Mesendoderm (in vitro differentiated cells): ENCODE measurements at regions not wholly inside any gene's neighbourhood (a gene's known extent, or its start where the extent isn't known, plus 50 kb on each side); places are given as distances from the start of the nearest gene placed in this dataset.

Source experiments
- DNase-seq: peaks from one replicate; pipeline ENCODE4 v3.0.0; 2013
- H2AK5ac ChIP-seq: 2 replicates; pipeline ENCODE4 v1.6.1; 2013; ENCODE audit warnings: low read length, inconsistent platforms
- H2BK120ac ChIP-seq: 2 replicates; pipeline ENCODE4 v1.6.1; 2013; ENCODE audit warnings: low read depth, mild to moderate bottlenecking, low read length, moderate library complexity, mixed read lengths
- H2BK15ac ChIP-seq: replicated peaks from 2 replicates; pipeline ENCODE4 v1.6.1; 2013; ENCODE audit warnings: low read depth, mild to moderate bottlenecking, moderate library complexity
- H2BK5ac ChIP-seq: 2 replicates; pipeline ENCODE4 v1.6.1; 2013; ENCODE audit warnings: low read length, inconsistent platforms
- H3K18ac ChIP-seq: 2 replicates; pipeline ENCODE4 v1.6.1; 2013; ENCODE audit warnings: mild to moderate bottlenecking, low read length, mixed read lengths
- H3K23ac ChIP-seq: one replicate; pipeline ENCODE4 v1.6.1; 2013; ENCODE audit warnings: low read length
- H3K27ac ChIP-seq: 2 replicates; pipeline ENCODE4 v1.5.1; 2013; ENCODE audit warnings: low read depth, mild to moderate bottlenecking, inconsistent platforms, low read length, moderate library complexity
- H3K27me3 ChIP-seq: 2 replicates; pipeline ENCODE4 v1.6.1; 2013; ENCODE audit warnings: low read length, control low read depth, mild to moderate bottlenecking, inconsistent platforms; ENCODE audit not compliant: insufficient read depth, poor library complexity
- H3K36me3 ChIP-seq: 2 replicates; pipeline ENCODE4 v1.6.1; 2013; ENCODE audit warnings: low read length, inconsistent platforms; ENCODE audit not compliant: control insufficient read depth, insufficient read depth
- H3K4ac ChIP-seq: one replicate; pipeline ENCODE4 v1.6.1; 2013; ENCODE audit warnings: low read depth, mild to moderate bottlenecking, low read length, moderate library complexity
- H3K4me1 ChIP-seq: 2 replicates; pipeline ENCODE4 v1.6.1; 2013; ENCODE audit warnings: low read depth, low read length, inconsistent platforms; ENCODE audit not compliant: control insufficient read depth
- H3K4me2 ChIP-seq: 2 replicates; pipeline ENCODE4 v1.6.1; 2013; ENCODE audit warnings: low read length
- H3K4me3 ChIP-seq: 2 replicates; pipeline ENCODE4 v1.5.1; 2013; ENCODE audit warnings: mild to moderate bottlenecking, low read length
- H3K56ac ChIP-seq: one replicate; pipeline ENCODE4 v1.6.1; 2013; ENCODE audit warnings: low read length
- H3K79me1 ChIP-seq: 2 replicates; pipeline ENCODE4 v1.6.1; 2013; ENCODE audit warnings: low read length, inconsistent platforms
- H3K79me2 ChIP-seq: 2 replicates; pipeline ENCODE4 v1.6.1; 2013; ENCODE audit warnings: mild to moderate bottlenecking, low read length; ENCODE audit not compliant: control insufficient read depth, insufficient read depth
- H3K9ac ChIP-seq: 2 replicates; pipeline ENCODE4 v1.6.1; 2013; ENCODE audit warnings: low read length, inconsistent platforms
- H4K5ac ChIP-seq: one replicate; pipeline ENCODE4 v1.6.1; 2013; ENCODE audit warnings: low read length
- H4K8ac ChIP-seq: one replicate; pipeline ENCODE4 v1.6.1; 2013; ENCODE audit warnings: low read depth, mild to moderate bottlenecking, control low read depth, low read length, moderate library complexity
- WGBS: extraction: QIAGEN DNeasy Blood & Tissue Kit; methylation state at CpG from one replicate; pipeline ENCODE4 v1.1.7; 2013; ENCODE audit warnings: low lambda C conversion rate, missing lambda C conversion rate; ENCODE audit not compliant: insufficient coverage; ENCODE audit errors: extremely low coverage; 5-methylcytosine and 5-hydroxymethylcytosine counted together

DNA sequence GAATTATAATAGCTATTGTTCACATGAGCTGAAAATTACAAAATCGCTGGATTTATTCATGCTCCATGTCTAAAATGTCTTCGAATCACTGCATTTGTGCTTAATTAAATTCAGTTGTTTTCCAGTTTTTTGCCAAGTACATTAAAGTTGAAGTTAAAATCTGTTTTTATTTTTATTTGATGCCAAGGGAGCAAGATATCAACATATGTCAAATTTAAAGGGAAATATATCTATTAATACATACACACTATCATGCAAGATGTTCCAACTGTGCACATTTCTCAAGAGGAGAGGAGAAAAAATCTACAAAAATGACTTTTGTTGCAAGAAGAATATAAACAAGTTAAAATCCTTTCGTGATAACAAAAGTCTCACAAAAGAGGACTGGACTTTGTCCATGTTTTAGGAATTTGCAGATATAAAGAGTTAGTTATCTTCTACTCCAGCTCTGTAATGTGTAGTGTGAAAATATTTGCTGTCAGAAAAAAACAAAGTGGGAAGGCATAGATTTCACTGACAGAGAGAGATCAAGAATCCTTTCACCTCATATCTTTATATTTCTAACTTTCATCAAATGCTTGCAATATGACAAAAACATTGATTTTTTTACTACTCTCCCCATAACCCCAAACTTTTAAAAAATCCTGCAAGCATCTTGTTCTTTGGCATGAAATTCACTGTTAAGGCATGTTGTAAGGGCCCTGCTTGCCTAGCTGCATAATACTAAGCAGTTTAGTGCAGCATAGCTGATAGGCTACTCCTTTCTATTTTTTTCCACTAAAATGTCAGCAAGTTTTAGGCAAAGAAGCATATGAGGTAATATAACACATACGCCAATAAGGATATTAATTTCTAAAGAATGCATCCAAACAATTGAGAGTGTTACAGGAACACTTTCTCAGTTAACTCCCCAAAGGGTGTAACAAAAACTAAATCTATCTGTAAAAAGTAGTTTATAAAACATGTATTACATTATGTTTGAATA lies 340.2 kb upstream of the ADAMTS5 start:
- H4K5ac ChIP-seq, result no peak overlapping the region
- no peak overlapping the region for H3K27ac ChIP-seq
- H3K27me3 ChIP-seq, result no peaks in the 10 kb centered on the region
- H3K4ac ChIP-seq, result no peak overlapping the region
- H3K23ac ChIP-seq, result no peak overlapping the region
- H3K36me3 ChIP-seq, result no peaks in the 10 kb centered on the region
- no peak for DNase-seq
- H2AK5ac ChIP-seq, result no peak overlapping the region
- H3K18ac ChIP-seq, result no peak overlapping the region
- no peak overlapping the region for H3K4me3 ChIP-seq
- no peak overlapping the region for H3K4me2 ChIP-seq
- no peaks in the 10 kb centered on the region for H3K4me1 ChIP-seq
- WGBS, result no CpG with 5 or more reads among the region's 4 CpGs
- H3K9ac ChIP-seq, result no peak overlapping the region
- H2BK120ac ChIP-seq, result no peak overlapping the region
- H3K79me2 ChIP-seq, result no peaks in the 10 kb centered on the region
- H3K79me1 ChIP-seq, result no peaks in the 10 kb centered on the region
- no peak overlapping the region for H3K56ac ChIP-seq
- H2BK15ac ChIP-seq, result no peak overlapping the region
- no peak overlapping the region for H4K8ac ChIP-seq
- H2BK5ac ChIP-seq, result no peak overlapping the region

DNA sequence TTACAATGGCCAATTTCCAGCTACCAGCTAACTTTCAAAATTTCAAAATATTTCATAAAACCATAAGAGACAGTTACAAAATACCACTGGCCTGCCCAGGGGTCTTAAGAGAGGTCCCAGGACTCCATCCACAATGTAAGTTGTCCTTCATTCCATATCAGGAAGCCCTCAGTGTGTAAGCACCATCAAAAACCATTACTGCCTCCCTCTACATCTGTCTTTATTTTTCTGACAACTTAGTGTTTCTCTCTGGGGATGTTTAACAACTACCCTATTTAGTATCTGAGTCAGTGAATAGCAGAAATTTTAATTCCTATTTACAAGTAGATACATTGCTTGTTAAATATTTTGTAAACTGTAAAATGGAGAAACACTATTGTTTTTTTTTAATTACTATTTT lies 339.3 kb upstream of the ADAMTS5 start:
- Histone ChIP-seq H2AK5ac (no peak overlapping the region), H3K23ac (no peak overlapping the region), H4K8ac (no peak overlapping the region), H3K56ac (no peak overlapping the region), H3K79me1 (no peaks in the 10 kb centered on the region), H4K5ac (no peak overlapping the region), H2BK120ac (no peak overlapping the region), H3K79me2 (no peaks in the 10 kb centered on the region), H3K4ac (no peak overlapping the region), H3K27ac (no peak overlapping the region), H3K18ac (no peak overlapping the region), H2BK15ac (no peak overlapping the region), H3K9ac (no peak overlapping the region), H3K4me3 (no peak overlapping the region), H3K27me3 (no peaks in the 10 kb centered on the region), H3K36me3 (no peaks in the 10 kb centered on the region), H3K4me2 (no peak overlapping the region), H2BK5ac (no peak overlapping the region), H3K4me1 (no peaks in the 10 kb centered on the region)
- no peak for DNase-seq

DNA sequence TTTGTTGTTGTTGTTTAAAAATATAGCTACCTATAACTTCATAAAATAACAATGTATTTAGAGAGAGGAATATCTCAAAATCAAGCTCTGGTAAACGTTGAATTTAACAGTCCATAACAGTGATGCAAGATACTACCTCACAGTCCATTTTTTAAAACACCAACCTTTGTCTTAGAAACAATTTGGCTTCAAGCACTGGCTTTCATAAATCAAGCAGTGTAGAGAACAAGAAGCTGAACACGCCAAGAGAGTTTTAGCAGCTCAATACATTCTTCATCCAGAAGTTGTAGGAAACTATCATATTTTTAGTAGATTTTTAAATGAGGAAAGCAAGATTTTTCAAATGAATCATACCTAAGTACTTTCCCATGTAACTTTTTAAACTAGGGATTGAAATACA lies 334.3 kb upstream of the ADAMTS5 start:
- Histone ChIP-seq H3K23ac (no peak overlapping the region), H2BK120ac (no peak overlapping the region), H3K4ac (no peak overlapping the region), H3K18ac (no peak overlapping the region), H3K4me1 (no peaks in the 10 kb centered on the region), H3K27me3 (no peaks in the 10 kb centered on the region), H2AK5ac (no peak overlapping the region), H2BK15ac (no peak overlapping the region), H3K9ac (no peak overlapping the region), H3K36me3 (no peaks in the 10 kb centered on the region), H3K79me2 (no peaks in the 10 kb centered on the region), H3K27ac (no peak overlapping the region), H3K56ac (no peak overlapping the region), H4K8ac (no peak overlapping the region), H3K79me1 (no peaks in the 10 kb centered on the region), H4K5ac (no peak overlapping the region), H3K4me3 (no peak overlapping the region), H2BK5ac (no peak overlapping the region), H3K4me2 (no peak overlapping the region)
- no peak for DNase-seq
- no CpG with 5 or more reads among the region's 2 CpGs for WGBS

DNA sequence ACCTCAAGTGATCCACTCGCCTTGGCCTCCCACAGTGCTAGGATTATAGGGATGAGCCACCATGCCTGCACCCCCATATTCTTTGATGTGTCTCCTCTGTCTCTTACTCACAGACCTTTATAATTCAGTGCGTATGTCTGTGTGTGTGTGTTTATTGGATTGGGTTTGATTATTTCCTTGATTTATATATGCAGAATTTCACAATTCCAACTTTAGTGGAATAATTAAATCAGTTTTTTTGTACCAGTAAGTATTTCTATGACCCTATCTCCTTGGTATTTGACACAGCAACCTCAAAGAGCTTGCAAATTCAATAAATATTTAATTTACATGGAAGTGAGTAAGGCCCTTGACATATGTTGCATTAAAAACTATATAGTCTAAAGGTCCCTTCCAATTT lies 333.9 kb upstream of the ADAMTS5 start:
- Histone ChIP-seq H3K79me2 (no peaks in the 10 kb centered on the region), H3K4me3 (no peak overlapping the region), H4K8ac (no peak overlapping the region), H3K36me3 (no peaks in the 10 kb centered on the region), H3K23ac (no peak overlapping the region), H3K4me1 (no peaks in the 10 kb centered on the region), H3K9ac (no peak overlapping the region), H3K79me1 (no peaks in the 10 kb centered on the region), H4K5ac (no peak overlapping the region), H3K27me3 (no peaks in the 10 kb centered on the region), H2AK5ac (no peak overlapping the region), H3K4me2 (no peak overlapping the region), H2BK120ac (no peak overlapping the region), H3K4ac (no peak overlapping the region), H3K27ac (no peak overlapping the region), H3K18ac (no peak overlapping the region), H2BK5ac (no peak overlapping the region), H3K56ac (no peak overlapping the region), H2BK15ac (no peak overlapping the region)
- WGBS, result no CpG with 5 or more reads among the region's 2 CpGs
- no peak for DNase-seq

DNA sequence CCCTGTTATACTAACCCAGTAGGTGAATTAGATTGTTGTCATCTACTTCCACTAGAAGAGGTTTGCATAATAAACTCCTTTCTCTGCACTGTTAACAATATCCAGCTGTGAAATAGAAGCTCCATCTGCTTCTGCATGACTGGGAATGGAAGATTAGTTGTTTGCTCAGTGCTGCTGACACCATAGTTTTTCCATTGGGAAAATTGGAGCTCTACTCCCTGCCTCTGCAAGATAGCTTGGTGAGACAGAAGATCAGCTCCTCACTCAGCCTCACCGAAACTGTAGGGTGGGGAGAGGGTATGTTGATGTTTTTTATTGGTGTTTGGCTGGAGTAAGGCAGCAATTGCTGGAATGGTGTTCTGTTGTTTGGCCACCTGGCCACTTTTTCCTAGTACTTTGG lies 331.6 kb upstream of the ADAMTS5 start:
- Histone ChIP-seq H3K4me1 (no peaks in the 10 kb centered on the region), H3K4me3 (no peak overlapping the region), H2BK120ac (no peak overlapping the region), H3K9ac (no peak overlapping the region), H3K23ac (no peak overlapping the region), H3K27ac (no peak overlapping the region), H4K5ac (no peak overlapping the region), H3K27me3 (no peaks in the 10 kb centered on the region), H4K8ac (no peak overlapping the region), H3K79me2 (no peaks in the 10 kb centered on the region), H3K18ac (no peak overlapping the region), H3K56ac (no peak overlapping the region), H2BK15ac (no peak overlapping the region), H3K4ac (no peak overlapping the region), H2AK5ac (no peak overlapping the region), H3K36me3 (no peaks in the 10 kb centered on the region), H2BK5ac (no peak overlapping the region), H3K79me1 (no peaks in the 10 kb centered on the region), H3K4me2 (no peak overlapping the region)
- WGBS, result no CpG with 5 or more reads among the region's 1 CpG
- no peak for DNase-seq

DNA sequence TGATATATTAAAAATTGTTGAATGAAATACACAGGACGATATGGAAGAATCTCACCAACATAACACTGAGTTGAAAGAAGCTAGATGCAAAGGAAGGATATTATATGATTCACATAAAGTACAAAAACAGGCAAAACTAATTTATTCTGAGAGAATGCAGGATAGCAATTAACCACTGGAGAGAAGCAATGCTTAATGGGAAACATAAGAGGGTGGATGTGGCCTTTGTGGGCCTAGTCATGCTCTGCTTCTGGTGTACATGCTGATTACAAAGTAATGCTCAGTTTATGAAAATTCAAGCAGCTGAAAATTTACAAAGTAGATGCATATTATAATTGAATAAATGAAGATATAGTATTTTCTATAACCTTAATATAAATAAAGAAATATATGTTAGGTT lies 326.4 kb upstream of the ADAMTS5 start:
- Histone ChIP-seq H3K36me3 (no peaks in the 10 kb centered on the region), H4K8ac (no peak overlapping the region), H3K27ac (no peak overlapping the region), H3K79me1 (no peaks in the 10 kb centered on the region), H4K5ac (no peak overlapping the region), H2BK15ac (no peak overlapping the region), H3K79me2 (no peaks in the 10 kb centered on the region), H3K4me3 (no peak overlapping the region), H3K27me3 (no peaks in the 10 kb centered on the region), H2AK5ac (no peak overlapping the region), H3K18ac (no peak overlapping the region), H2BK120ac (no peak overlapping the region), H3K9ac (no peak overlapping the region), H2BK5ac (no peak overlapping the region), H3K23ac (no peak overlapping the region), H3K4me2 (no peak overlapping the region), H3K56ac (no peak overlapping the region), H3K4me1 (no peaks in the 10 kb centered on the region), H3K4ac (no peak overlapping the region)
- DNase-seq, result no peak
- WGBS, result 100% methylated on average over 1 of the region's 1 CpG
